ENCODE measurements at regions not wholly inside any gene's neighbourhood (a gene's known extent, or its start where the extent isn't known, plus 50 kb on each side); places are given as distances from the start of the nearest gene placed in this dataset.

DNA sequence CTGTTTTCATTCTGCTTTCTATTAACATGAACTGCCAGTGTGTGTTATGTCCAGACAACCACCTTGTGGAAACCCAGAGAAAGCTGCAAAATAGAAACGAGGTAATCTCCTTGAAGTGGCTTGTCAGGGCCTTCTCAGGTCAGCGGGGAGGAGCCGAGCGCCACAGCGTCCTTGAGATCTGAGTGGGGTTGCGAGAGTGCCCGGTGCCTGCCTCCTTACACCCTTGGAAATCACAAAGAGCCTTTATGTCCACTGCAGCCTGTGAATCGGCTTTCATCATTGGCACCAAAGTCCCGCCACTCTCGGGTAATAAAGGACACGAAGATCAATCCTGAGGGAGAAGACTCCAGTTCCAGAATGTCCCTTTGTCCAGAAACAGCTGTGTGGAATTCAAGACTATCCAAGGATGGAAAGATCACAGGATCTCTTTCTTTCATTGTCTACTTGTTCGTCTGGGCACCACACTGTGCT, 135.2 kb downstream of the HRH4 start:
- no peak overlapping the region for H3K4me3 ChIP-seq
- intact Hi-C loops (cut with DNase I), result loop anchor here in 1 of 2 donors (10.0 kb wide), 1 partner anchor 129 kb away; no protein-coding TSS in a partner anchor
- H3K9me3 ChIP-seq (replicated peaks in 1 of 3), result no peaks in the 10 kb centered on the region
- TF ChIP-seq, protein P1, sequence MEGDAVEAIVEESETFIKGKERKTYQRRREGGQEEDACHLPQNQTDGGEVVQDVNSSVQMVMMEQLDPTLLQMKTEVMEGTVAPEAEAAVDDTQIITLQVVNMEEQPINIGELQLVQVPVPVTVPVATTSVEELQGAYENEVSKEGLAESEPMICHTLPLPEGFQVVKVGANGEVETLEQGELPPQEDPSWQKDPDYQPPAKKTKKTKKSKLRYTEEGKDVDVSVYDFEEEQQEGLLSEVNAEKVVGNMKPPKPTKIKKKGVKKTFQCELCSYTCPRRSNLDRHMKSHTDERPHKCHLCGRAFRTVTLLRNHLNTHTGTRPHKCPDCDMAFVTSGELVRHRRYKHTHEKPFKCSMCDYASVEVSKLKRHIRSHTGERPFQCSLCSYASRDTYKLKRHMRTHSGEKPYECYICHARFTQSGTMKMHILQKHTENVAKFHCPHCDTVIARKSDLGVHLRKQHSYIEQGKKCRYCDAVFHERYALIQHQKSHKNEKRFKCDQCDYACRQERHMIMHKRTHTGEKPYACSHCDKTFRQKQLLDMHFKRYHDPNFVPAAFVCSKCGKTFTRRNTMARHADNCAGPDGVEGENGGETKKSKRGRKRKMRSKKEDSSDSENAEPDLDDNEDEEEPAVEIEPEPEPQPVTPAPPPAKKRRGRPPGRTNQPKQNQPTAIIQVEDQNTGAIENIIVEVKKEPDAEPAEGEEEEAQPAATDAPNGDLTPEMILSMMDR (IDR thresholded peaks at IDR 0.05), result no peak
- no peak for TF ChIP-seq POLR2A (IDR thresholded peaks at IDR 0.05)
- WGBS, 4 donors, result 45 to 58% (median 55%) methylated on average over 12 of the region's 12 CpGs
- H3K27me3 ChIP-seq, result no peaks in the 10 kb centered on the region
- no peaks in the 10 kb centered on the region for H3K36me3 ChIP-seq (replicated peaks in 1 of 2)
- no peaks in the 10 kb centered on the region for H3K4me1 ChIP-seq (replicated peaks in 1 of 2)
- H3K27ac ChIP-seq, result no peak overlapping the region
- DNase-seq, result peak in 1 of 7 donors; percentile 5

DNA sequence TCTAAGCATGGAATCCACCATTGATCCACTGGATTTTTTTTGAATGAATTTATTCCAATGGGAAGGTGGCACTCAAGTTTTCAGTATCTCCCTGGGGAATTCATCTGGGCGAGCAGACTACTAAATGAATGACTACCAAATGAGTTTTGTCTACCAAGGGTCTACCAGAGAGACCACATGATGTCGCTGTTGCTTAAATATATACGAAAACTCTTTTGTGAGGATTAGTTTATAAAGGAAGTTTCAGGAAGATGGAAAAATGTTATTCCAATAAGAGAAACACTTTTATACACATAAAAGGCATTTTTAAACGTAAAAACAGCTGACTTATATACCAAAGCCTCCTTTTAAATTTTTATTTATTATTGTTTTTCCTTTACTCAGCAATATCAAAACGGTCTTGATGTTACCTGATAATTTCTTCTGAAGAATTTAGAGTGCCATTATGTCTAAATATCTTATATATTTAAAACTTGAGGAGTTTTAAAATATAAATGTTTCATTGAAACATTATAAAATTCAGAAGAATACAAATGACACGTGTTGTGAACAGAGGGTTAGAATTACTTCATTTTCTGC, 139.7 kb downstream of the HRH4 start:
- intact Hi-C loops (cut with DNase I), result no loop called here
- H3K4me3 ChIP-seq, result no peak overlapping the region
- H3K4me1 ChIP-seq (replicated peaks in 1 of 2), result no peaks in the 10 kb centered on the region
- no peaks in the 10 kb centered on the region for H3K36me3 ChIP-seq (replicated peaks in 1 of 2)
- DNase-seq, result peak in 4 of 7 donors; percentile 10 to 35 (median 24)
- WGBS, 4 donors, result 21 to 25% (median 23%) methylated on average over 6 of the region's 6 CpGs
- no peaks in the 10 kb centered on the region for H3K9me3 ChIP-seq (replicated peaks in 1 of 3)
- no peak for TF ChIP-seq POLR2A (IDR thresholded peaks at IDR 0.05)
- TF ChIP-seq, protein P1 (IDR thresholded peaks at IDR 0.05), result peak; percentile 43 to 65 (median 54)
- no peaks in the 10 kb centered on the region for H3K27me3 ChIP-seq
- no peak overlapping the region for H3K27ac ChIP-seq

DNA sequence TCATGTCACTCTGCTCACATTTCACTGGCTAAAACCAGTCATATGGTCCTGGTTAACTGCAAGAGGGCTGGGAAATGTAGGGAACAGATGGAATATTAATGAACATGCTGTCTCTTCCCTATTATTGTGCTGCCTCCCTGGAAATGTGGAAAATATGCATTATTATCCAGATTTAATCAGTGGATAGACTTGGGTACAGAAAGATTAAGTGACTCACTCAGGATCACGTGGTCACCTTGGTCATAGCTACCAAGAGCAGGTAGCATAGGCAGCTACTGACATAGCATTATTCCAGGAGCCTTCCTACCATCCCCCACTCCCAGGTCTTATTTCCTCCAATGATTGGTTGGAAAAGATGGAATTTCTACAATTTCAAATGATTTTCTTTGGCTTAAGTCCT, 141.1 kb downstream of the HRH4 start:
- intact Hi-C loops (cut with DNase I), result no loop called here
- Histone ChIP-seq H3K4me1 (replicated peaks in 1 of 2) (no peaks in the 10 kb centered on the region), H3K4me3 (no peak overlapping the region), H3K9me3 (replicated peaks in 1 of 3) (no peaks in the 10 kb centered on the region), H3K27me3 (no peaks in the 10 kb centered on the region), H3K27ac (no peak overlapping the region), H3K36me3 (replicated peaks in 1 of 2) (no peaks in the 10 kb centered on the region)
- TF ChIP-seq, protein P1 (IDR thresholded peaks at IDR 0.05), result no peak
- TF ChIP-seq POLR2A (IDR thresholded peaks at IDR 0.05), result no peak
- no peak for DNase-seq
- 45 to 67% (median 49%) methylated on average over 1 of the region's 1 CpG for WGBS, 4 donors

DNA sequence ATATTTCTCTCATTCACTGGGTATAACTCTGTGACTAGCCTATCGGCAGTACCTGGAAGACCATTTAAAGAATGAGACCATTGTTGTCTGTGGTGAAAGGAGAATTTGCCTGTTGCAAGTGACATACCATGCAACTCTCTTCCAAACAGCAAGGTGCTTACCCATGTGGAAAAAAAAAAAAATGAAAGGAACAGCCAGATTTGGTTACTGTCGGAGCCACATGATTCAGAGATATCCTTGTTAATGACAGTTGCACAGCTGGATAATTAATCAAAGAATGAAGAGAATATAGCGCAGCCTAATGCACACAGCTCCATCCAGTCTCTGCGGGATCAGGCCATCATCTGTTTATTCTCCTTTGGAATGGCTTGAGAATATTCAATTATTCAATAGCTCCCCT, 141.8 kb downstream of the HRH4 start:
- DNase-seq, result no peak
- intact Hi-C loops (cut with DNase I), result loop anchor here in 1 of 2 donors (2.0 kb wide), 1 partner anchor 125 kb away; no protein-coding TSS in a partner anchor
- TF ChIP-seq POLR2A (IDR thresholded peaks at IDR 0.05), result no peak
- TF ChIP-seq, protein P1 (IDR thresholded peaks at IDR 0.05), result no peak
- Histone ChIP-seq H3K36me3 (replicated peaks in 1 of 2) (no peaks in the 10 kb centered on the region), H3K4me1 (replicated peaks in 1 of 2) (no peaks in the 10 kb centered on the region), H3K4me3 (no peak overlapping the region), H3K9me3 (replicated peaks in 1 of 3) (no peaks in the 10 kb centered on the region), H3K27ac (no peak overlapping the region), H3K27me3 (no peaks in the 10 kb centered on the region)
- WGBS, 4 donors, result 82 to 92% (median 86%) methylated on average over 4 of the region's 4 CpGs

Measured in adrenal gland (tissue), 9 donors.